ENCODE measurements at regions not wholly inside any gene's neighbourhood (a gene's known extent, or its start where the extent isn't known, plus 50 kb on each side); places are given as distances from the start of the nearest gene placed in this dataset.
A peak's percentile ranks its signal among the peaks of the same experiment; 100 is the strongest.

DNA sequence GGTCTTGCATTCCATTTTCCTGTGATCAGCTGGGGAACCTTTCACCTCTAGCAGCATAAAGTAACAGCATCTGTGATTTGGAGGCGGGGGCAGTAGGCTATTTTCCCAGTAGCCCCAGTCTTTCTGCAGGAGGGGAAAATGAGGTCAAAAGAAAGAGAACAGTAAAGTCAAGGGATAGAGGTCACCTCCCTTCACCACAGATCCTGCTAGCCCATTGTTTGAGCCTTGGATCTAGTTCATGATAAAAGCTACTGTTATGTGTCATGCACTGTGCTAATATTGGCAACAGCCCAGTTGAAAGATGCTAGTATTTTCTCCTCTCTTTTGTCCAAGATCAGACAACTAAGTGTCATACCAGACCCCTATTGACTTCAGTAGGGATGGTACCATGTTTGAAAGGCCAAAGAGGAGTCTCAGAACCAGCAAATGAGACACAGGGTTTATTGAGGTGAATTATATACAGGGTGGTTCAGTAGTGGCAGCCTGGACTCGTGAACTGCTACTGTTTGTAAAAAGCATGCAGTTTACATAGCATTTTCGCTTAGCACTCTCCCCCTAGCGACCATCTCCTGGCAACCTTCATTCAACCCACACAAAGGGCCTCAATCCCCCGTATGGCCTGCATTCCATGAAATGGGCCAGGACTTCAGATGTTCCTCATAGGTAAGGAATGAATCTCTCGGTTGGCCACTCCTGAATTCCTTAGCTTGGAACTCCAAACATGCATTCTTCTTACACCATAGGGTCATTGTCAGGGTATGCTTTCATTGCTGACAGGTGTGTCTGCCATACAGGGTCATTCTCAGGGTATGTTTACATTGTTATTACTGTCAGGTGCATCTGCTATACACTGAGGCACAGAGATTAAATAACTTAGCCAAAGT, 170.0 kb upstream of the FRMPD4 start:
- H3K27me3 ChIP-seq (ENCODE audit: control insufficient read depth in 2 of 2, insufficient read depth in 2 of 2, low read length in 2 of 2): no peaks in the 10 kb centered on the region
- H3K4me3 ChIP-seq (replicated peaks in 1 of 3; ENCODE audit: insufficient read depth in 1 of 3, low read depth in 1 of 3, low read length in 3 of 3): no peak overlapping the region
- POLR2A ChIA-PET: no interaction called here
- H3K27ac ChIP-seq (ENCODE audit: insufficient read depth, low read depth, low read length): no peak overlapping the region
- H3K9me1 ChIP-seq (replicated peaks; ENCODE audit: control insufficient read depth, extremely low read depth, insufficient read depth, low read length): no peaks in the 10 kb centered on the region
- peak; percentile 65 for FAIRE-seq
- CTCF ChIA-PET: interaction anchor here (0.5 to 1.5 kb wide), 6 partner anchors 10 to 1650 kb away, joined by 3 to 7 read pairs (median 4); no protein-coding TSS in a partner anchor
- dilution Hi-C loops (cut with MboI; ENCODE audit: extremely low pct_ligation_motif_present, low sequenced_read_pairs): no loop called here
- H3K4me2 ChIP-seq (ENCODE audit: insufficient read depth, low read length): no peak overlapping the region
- intact Hi-C loops (cut with micrococcal nuclease): loop anchor here (5.0 kb wide), 2 partner anchors 44 to 59 kb away; no protein-coding TSS in a partner anchor
- no peaks in the 10 kb centered on the region for H3K79me2 ChIP-seq (ENCODE audit: control insufficient read depth, insufficient read depth, low read length)
- TF ChIP-seq GATA2 (IDR thresholded peaks at IDR 0.05; ENCODE audit: insufficient read depth, insufficient read length, low read depth, low read length) (peak; percentile 53), MYC (IDR thresholded peaks at IDR 0.05; ENCODE audit: low read depth, low read length) (no peak)
- H2AFZ ChIP-seq (ENCODE audit: low read depth, low read length): no peak overlapping the region
- no TSS peak for BruUV-seq (replicated peaks)
- H4K20me1 ChIP-seq (replicated peaks; ENCODE audit: control insufficient read depth, extremely low read depth, insufficient read depth, low read length): no peaks in the 10 kb centered on the region
- peaks cover 39% of the 10 kb centered on the region for H3K4me1 ChIP-seq (ENCODE audit: control insufficient read depth, extremely low read depth, insufficient read depth, low read length)
- no peaks in the 10 kb centered on the region for H3K9me3 ChIP-seq (replicated peaks; ENCODE audit: control insufficient read depth, insufficient read depth, low read length)
- no peak overlapping the region for H3K9ac ChIP-seq (replicated peaks; ENCODE audit: extremely low read depth, insufficient read depth, low read length)
- DNase-seq (ENCODE audit: low read depth, low spot score): no peak
- no peaks in the 10 kb centered on the region for H3K36me3 ChIP-seq (ENCODE audit: control insufficient read depth in 2 of 2, extremely low read depth in 1 of 2, insufficient read depth in 2 of 2, low read length in 2 of 2)

GRCh38 chrX:11968991-11969390, 169.3 kb upstream of the FRMPD4 start:
- Histone ChIP-seq H3K9ac (replicated peaks; ENCODE audit: extremely low read depth, insufficient read depth, low read length) (no peak overlapping the region), H2AFZ (ENCODE audit: low read depth, low read length) (no peak overlapping the region), H4K20me1 (replicated peaks; ENCODE audit: control insufficient read depth, extremely low read depth, insufficient read depth, low read length) (no peaks in the 10 kb centered on the region), H3K79me2 (ENCODE audit: control insufficient read depth, insufficient read depth, low read length) (no peaks in the 10 kb centered on the region), H3K9me1 (replicated peaks; ENCODE audit: control insufficient read depth, extremely low read depth, insufficient read depth, low read length) (no peaks in the 10 kb centered on the region), H3K9me3 (replicated peaks; ENCODE audit: control insufficient read depth, insufficient read depth, low read length) (no peaks in the 10 kb centered on the region), H3K27ac (ENCODE audit: insufficient read depth, low read depth, low read length) (no peak overlapping the region), H3K4me2 (ENCODE audit: insufficient read depth, low read length) (no peak overlapping the region), H3K4me3 (replicated peaks in 1 of 3; ENCODE audit: insufficient read depth in 1 of 3, low read depth in 1 of 3, low read length in 3 of 3) (no peak overlapping the region), H3K36me3 (ENCODE audit: control insufficient read depth in 2 of 2, extremely low read depth in 1 of 2, insufficient read depth in 2 of 2, low read length in 2 of 2) (no peaks in the 10 kb centered on the region), H3K4me1 (ENCODE audit: control insufficient read depth, extremely low read depth, insufficient read depth, low read length) (peaks cover 39% of the 10 kb centered on the region), H3K27me3 (ENCODE audit: control insufficient read depth in 2 of 2, insufficient read depth in 2 of 2, low read length in 2 of 2) (no peaks in the 10 kb centered on the region)
- intact Hi-C loops (cut with micrococcal nuclease) (loop anchor here (5.0 kb wide), 2 partner anchors 43 to 58 kb away; no protein-coding TSS in a partner anchor), dilution Hi-C loops (cut with MboI; ENCODE audit: extremely low pct_ligation_motif_present, low sequenced_read_pairs) (no loop called here)
- ChIA-PET CTCF (no interaction called here), POLR2A (no interaction called here)
- TF ChIP-seq GATA2 (IDR thresholded peaks at IDR 0.05; ENCODE audit: insufficient read depth, insufficient read length, low read depth, low read length) (no peak), EZH2 (IDR thresholded peaks at IDR 0.05; ENCODE audit: borderline replicate concordance, low read depth, low read length, severe bottlenecking) (no peak), POLR2A (IDR thresholded peaks at IDR 0.05; ENCODE audit: low read depth, low read length) (no peak), JUN (IDR thresholded peaks at IDR 0.05; ENCODE audit: borderline replicate concordance, insufficient read depth, insufficient read length, low read depth) (no peak), CTCF (IDR thresholded peaks at IDR 0.05; ENCODE audit: extremely low read depth in 1 of 2, insufficient read depth in 1 of 2, low read depth in 1 of 2, low read length in 2 of 2) (no peak), FOS (IDR thresholded peaks at IDR 0.05; ENCODE audit: borderline replicate concordance, insufficient read depth, low read length) (no peak), POLR2AphosphoS5 (IDR thresholded peaks at IDR 0.05; ENCODE audit: insufficient read depth, low read depth, low read length) (no peak), MYC (IDR thresholded peaks at IDR 0.05; ENCODE audit: low read depth, low read length) (no peak)
- TF ChIP-seq, protein P1, sequence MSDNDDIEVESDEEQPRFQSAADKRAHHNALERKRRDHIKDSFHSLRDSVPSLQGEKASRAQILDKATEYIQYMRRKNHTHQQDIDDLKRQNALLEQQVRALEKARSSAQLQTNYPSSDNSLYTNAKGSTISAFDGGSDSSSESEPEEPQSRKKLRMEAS (IDR thresholded peaks at IDR 0.05; ENCODE audit: insufficient read depth, insufficient read length): no peak
- DNase-seq (ENCODE audit: low read depth, low spot score) (no peak), FAIRE-seq (peak; percentile 38)
- BruUV-seq (replicated peaks): no TSS peak
